Astrocyte of the spinal cord (primary cell): ENCODE measurements at regions not wholly inside any gene's neighbourhood (a gene's known extent, or its start where the extent isn't known, plus 50 kb on each side); places are given as distances from the start of the nearest gene placed in this dataset.

ENCODE experiments used
- DNase-seq: peaks from one replicate; pipeline ENCODE4 v3.0.0; 2011; ENCODE audit warnings: low read depth, low spot score
- H3K4me3 ChIP-seq: 2 replicates; pipeline ENCODE4 v1.5.1; 2011; ENCODE audit warnings: low read depth, mild to moderate bottlenecking, low read length, moderate library complexity
- CTCF ChIP-seq: IDR thresholded peaks from 2 replicates; pipeline ENCODE4 v1.5.1; 2012; ENCODE audit warnings: low read depth, mild to moderate bottlenecking, low read length, inconsistent platforms
- in situ Hi-C: cut with HindIII; loops from 2 replicates; pipeline ENCODE4 v1.10.0; 2017; ENCODE audit warnings: low sequenced_read_pairs

GRCh38 chr14:97368900-97369564 lies 571.9 kb downstream of the VRK1 start:
- in situ Hi-C loops: no loop called here
- no peak for DNase-seq
- H3K4me3 ChIP-seq: no peak overlapping the region
- TF ChIP-seq CTCF: no peak

- no peak for DNase-seq
- no peak overlapping the region for H3K4me3 ChIP-seq
- in situ Hi-C loops: no loop called here
- TF ChIP-seq CTCF: no peak
Observed at GRCh38 chr14:97369901-97370300, 572.7 kb downstream of the VRK1 start.

GRCh38 chr14:97376310-97376709 lies 579.1 kb downstream of the VRK1 start:
- DNase-seq: no peak
- in situ Hi-C loops: no loop called here
- TF ChIP-seq CTCF: no peak
- H3K4me3 ChIP-seq: no peak overlapping the region

GRCh38 chr14:97377550-97377949 lies 580.4 kb downstream of the VRK1 start:
- no peak overlapping the region for H3K4me3 ChIP-seq
- no peak for TF ChIP-seq CTCF
- in situ Hi-C loops: no loop called here
- no peak for DNase-seq

GRCh38 chr14:97379091-97379531 lies 581.9 kb downstream of the VRK1 start:
- in situ Hi-C loops: no loop called here
- no peak for TF ChIP-seq CTCF
- DNase-seq: no peak
- no peak overlapping the region for H3K4me3 ChIP-seq

- no peak for TF ChIP-seq CTCF
- H3K4me3 ChIP-seq: no peak overlapping the region
- in situ Hi-C loops: no loop called here
- no peak for DNase-seq
Observed at GRCh38 chr14:97380539-97380941, 583.4 kb downstream of the VRK1 start.

GRCh38 chr14:97381309-97381708 lies 584.1 kb downstream of the VRK1 start:
- in situ Hi-C loops: no loop called here
- no peak overlapping the region for H3K4me3 ChIP-seq
- DNase-seq: no peak
- no peak for TF ChIP-seq CTCF
